ENCODE measurements at regions not wholly inside any gene's neighbourhood (a gene's known extent, or its start where the extent isn't known, plus 50 kb on each side); places are given as distances from the start of the nearest gene placed in this dataset.

DNA sequence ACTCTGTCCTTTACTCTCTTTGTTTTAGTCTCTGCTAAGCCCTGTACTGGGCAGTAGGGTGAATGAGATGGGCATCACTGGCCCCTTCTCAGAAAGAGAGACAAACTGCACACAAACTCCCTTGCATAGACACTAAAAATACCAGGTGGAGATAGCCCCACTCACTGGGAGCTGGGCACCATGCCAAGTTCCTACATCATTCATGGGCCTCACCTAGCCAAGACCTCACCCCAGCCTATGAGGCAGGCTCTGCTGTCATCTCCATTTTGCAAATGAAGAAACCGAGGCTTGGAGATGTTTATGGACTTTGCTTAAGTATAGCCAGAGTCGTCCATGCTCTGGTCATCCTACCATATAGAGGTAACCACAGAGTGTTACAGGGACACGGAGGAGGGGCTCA lies 499.8 kb upstream of the CDH11 start:
- Histone ChIP-seq H3K9me3 (no peaks in the 10 kb centered on the region), H3K27ac (no peak overlapping the region), H3K36me3 (no peaks in the 10 kb centered on the region), H3K27me3 (peaks cover 0 to 56% (median 17%) of the 10 kb centered on the region in 7 donors), H3K4me3 (no peak overlapping the region), H3K4me1 (no peaks in the 10 kb centered on the region)
- intact Hi-C loops (cut with DNase I) = no loop called here
- DNase-seq = no peak
- no peak for ATAC-seq
- 74 to 76% methylated on average over 3 of the region's 3 CpGs for WGBS, 2 donors
- TF ChIP-seq, protein P1, sequence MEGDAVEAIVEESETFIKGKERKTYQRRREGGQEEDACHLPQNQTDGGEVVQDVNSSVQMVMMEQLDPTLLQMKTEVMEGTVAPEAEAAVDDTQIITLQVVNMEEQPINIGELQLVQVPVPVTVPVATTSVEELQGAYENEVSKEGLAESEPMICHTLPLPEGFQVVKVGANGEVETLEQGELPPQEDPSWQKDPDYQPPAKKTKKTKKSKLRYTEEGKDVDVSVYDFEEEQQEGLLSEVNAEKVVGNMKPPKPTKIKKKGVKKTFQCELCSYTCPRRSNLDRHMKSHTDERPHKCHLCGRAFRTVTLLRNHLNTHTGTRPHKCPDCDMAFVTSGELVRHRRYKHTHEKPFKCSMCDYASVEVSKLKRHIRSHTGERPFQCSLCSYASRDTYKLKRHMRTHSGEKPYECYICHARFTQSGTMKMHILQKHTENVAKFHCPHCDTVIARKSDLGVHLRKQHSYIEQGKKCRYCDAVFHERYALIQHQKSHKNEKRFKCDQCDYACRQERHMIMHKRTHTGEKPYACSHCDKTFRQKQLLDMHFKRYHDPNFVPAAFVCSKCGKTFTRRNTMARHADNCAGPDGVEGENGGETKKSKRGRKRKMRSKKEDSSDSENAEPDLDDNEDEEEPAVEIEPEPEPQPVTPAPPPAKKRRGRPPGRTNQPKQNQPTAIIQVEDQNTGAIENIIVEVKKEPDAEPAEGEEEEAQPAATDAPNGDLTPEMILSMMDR (IDR thresholded peaks at IDR 0.05) = no peak

DNA sequence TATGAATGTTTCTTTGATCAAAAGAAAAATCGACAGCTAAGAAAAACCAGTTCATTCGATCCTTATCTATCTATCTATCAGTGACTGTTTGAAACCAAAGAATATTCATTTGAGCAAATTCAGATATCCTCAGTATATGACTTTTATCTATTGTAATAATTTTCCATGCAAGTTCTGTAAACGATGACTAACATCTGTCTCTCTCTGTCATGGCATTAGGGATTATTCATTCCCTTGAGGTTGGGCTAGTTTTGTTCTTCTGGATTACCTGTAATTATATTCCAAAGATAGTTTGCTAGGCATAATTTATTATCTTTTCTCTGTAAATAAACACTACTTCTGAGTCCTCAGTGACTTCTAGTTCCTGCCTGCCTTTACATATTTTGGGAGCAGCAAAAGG lies 497.7 kb upstream of the CDH11 start:
- Histone ChIP-seq H3K4me1 (no peaks in the 10 kb centered on the region), H3K27me3 (peaks cover 0 to 47% (median 27%) of the 10 kb centered on the region in 7 donors)

DNA sequence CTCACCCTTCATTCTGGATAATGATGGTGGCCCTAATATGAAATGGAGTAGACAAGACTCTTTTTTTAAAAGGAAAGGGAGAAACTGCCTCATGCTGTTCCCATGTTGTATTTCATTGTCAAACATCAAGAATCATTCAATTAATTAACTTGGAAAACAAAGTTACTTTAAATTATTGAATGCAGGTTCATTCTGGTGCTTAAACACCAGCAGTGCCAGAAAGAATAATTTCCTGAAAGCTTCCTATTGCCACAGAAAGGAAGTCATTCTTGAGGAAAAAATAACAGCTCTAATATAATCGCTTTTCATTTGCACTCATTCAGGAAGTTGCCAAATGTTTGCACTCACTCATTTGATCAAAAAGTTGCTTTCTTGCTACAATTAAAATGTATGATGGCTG lies 497.1 kb upstream of the CDH11 start:
- no peak overlapping the region for H3K4me3 ChIP-seq
- 55 to 58% methylated on average over 1 of the region's 1 CpG for WGBS, 2 donors
- peaks cover 0 to 44% (median 27%) of the 10 kb centered on the region in 7 donors for H3K27me3 ChIP-seq
- H3K4me1 ChIP-seq = no peaks in the 10 kb centered on the region
- H3K36me3 ChIP-seq = no peaks in the 10 kb centered on the region
- H3K27ac ChIP-seq = no peak overlapping the region
- DNase-seq (no peak), ATAC-seq (no peak)
- H3K9me3 ChIP-seq = peaks cover 0 to 8% (median 0%) of the 10 kb centered on the region in 11 donors
- TF ChIP-seq, protein P1 (IDR thresholded peaks at IDR 0.05) = no peak
- intact Hi-C loops (cut with DNase I) = no loop called here

More for the DNA sequence above, 497.7 kb upstream of the CDH11 start:
- ATAC-seq (no peak), DNase-seq (no peak)
- H3K4me3 ChIP-seq = no peak overlapping the region
- H3K36me3 ChIP-seq = no peaks in the 10 kb centered on the region
- TF ChIP-seq, protein P1 (IDR thresholded peaks at IDR 0.05) = no peak
- intact Hi-C loops (cut with DNase I) = no loop called here
- no peak overlapping the region for H3K27ac ChIP-seq
- 59 to 66% methylated on average over 3 of the region's 3 CpGs for WGBS, 2 donors
- H3K9me3 ChIP-seq = peaks cover 0 to 1% (median 0%) of the 10 kb centered on the region in 11 donors

DNA sequence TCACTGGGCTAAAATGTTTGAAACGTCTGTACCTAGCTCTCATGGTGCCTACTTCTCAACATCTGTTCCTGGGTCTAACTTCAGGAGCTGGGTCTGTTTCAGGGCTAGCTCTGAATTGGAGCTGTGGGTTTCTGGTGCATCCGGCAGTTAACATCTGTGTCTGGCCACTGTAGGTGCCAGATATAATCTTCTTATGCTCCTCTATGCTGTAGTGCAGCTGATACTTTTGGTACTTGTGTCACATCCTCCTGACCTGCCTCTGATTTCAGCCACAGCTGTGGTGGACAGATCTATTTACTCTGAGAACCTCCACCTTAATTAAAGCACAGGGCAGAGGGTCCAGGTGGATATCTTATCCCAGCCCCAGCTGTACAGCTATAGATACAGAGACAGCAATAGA lies 496.5 kb upstream of the CDH11 start:
- H3K27ac ChIP-seq = no peak overlapping the region
- H3K4me1 ChIP-seq = no peaks in the 10 kb centered on the region
- DNase-seq (no peak), ATAC-seq (no peak)
- no peaks in the 10 kb centered on the region for H3K36me3 ChIP-seq
- 67 to 86% methylated on average over 2 of the region's 2 CpGs for WGBS, 2 donors
- H3K4me3 ChIP-seq = no peak overlapping the region
- H3K27me3 ChIP-seq = peaks cover 0 to 39% (median 26%) of the 10 kb centered on the region in 7 donors
- H3K9me3 ChIP-seq = peaks cover 0 to 13% (median 0%) of the 10 kb centered on the region in 11 donors
- TF ChIP-seq, protein P1 (IDR thresholded peaks at IDR 0.05) = no peak
- intact Hi-C loops (cut with DNase I) = no loop called here
